IMR-90 (cell line): ENCODE measurements at regions not wholly inside any gene's neighbourhood (a gene's known extent, or its start where the extent isn't known, plus 50 kb on each side); places are given as distances from the start of the nearest gene placed in this dataset.

Experiments used
- ATAC-seq: fragments of 200-7000 bp; cut with Tn5 transposase; 2 replicates; pipeline ENCODE4 v1.9.1; 2020; ENCODE audit warnings: low read depth, mild to moderate bottlenecking, moderate library complexity
- BruUV-seq: library from RNA; stranded (reverse); fragments of 400-500 nt; replicated peaks from 2 replicates; lab custom pipeline; 2021; lab: Mats Ljungman, UMichigan
- CTCF ChIA-PET: fragments of 300-600 bp; formaldehyde crosslinking; extraction: SDS; loops from one replicate; lab custom pipeline; 2021; ENCODE audit warnings: antibody characterized with exemption; lab: Yijun Ruan, JAX
- POLR2A ChIA-PET: fragments of 300-600 bp; sonication (Branson Sonifier 250); formaldehyde crosslinking; loops from one replicate; lab custom pipeline; 2022; ENCODE audit warnings: antibody characterized with exemption; ENCODE audit not compliant: unreplicated experiment; lab: Charles Lee
- DNase-seq: peaks from one replicate; pipeline ENCODE4 v3.0.0; 2013
- H2AFZ ChIP-seq: replicated peaks from 2 replicates; pipeline ENCODE3; 2013; ENCODE audit warnings: low read length, mild to moderate bottlenecking; ENCODE audit not compliant: poor library complexity
- H2AK5ac ChIP-seq: 2 replicates; pipeline ENCODE4 v1.6.1; 2013; ENCODE audit warnings: low read depth, low read length, inconsistent platforms
- H2AK9ac ChIP-seq: replicated peaks from 2 replicates; pipeline ENCODE3; 2013; ENCODE audit warnings: mild to moderate bottlenecking, low read depth, low read length, moderate library complexity; ENCODE audit not compliant: poor library complexity
- H2BK120ac ChIP-seq: 2 replicates; pipeline ENCODE4 v1.6.1; 2013; ENCODE audit warnings: low read depth, low read length, inconsistent platforms
- H2BK15ac ChIP-seq: 3 replicates; pipeline ENCODE4 v1.6.1; 2013; ENCODE audit warnings: low read depth, low read length, inconsistent platforms
- H2BK20ac ChIP-seq: 2 replicates; pipeline ENCODE4 v1.6.1; 2013; ENCODE audit warnings: low read depth, mild to moderate bottlenecking, inconsistent platforms, low read length, moderate library complexity
- H2BK5ac ChIP-seq: 2 replicates; pipeline ENCODE4 v1.6.1; 2013; ENCODE audit warnings: mild to moderate bottlenecking, low read depth, low read length, inconsistent platforms; ENCODE audit not compliant: poor library complexity, severe bottlenecking
- H3K14ac ChIP-seq: replicated peaks from 2 replicates; pipeline ENCODE4 v1.6.1; 2013; ENCODE audit warnings: low read depth, low read length, inconsistent platforms
- H3K18ac ChIP-seq: 2 replicates; pipeline ENCODE4 v1.6.1; 2013; ENCODE audit warnings: low read depth, low read length, control low read depth
- H3K23ac ChIP-seq: 2 replicates; pipeline ENCODE4 v1.6.1; 2013; ENCODE audit warnings: low read depth, low read length, inconsistent platforms
- H3K27ac ChIP-seq: 2 replicates; pipeline ENCODE4 v1.5.1; 2013; ENCODE audit warnings: mild to moderate bottlenecking, control low read depth, low read length; ENCODE audit not compliant: insufficient read depth
- H3K27me3 ChIP-seq: 2 replicates; pipeline ENCODE4 v1.6.1; 2013; ENCODE audit warnings: low read length; ENCODE audit not compliant: control insufficient read depth, insufficient read depth
- H3K36me3 ChIP-seq: 2 replicates; pipeline ENCODE4 v1.6.1; 2013; ENCODE audit warnings: low read length, mixed read lengths; ENCODE audit not compliant: control insufficient read depth, insufficient read depth
- H3K4ac ChIP-seq: 2 replicates; pipeline ENCODE4 v1.6.1; 2013; ENCODE audit warnings: low read depth, low read length, inconsistent platforms
- H3K4me1 ChIP-seq: 2 replicates; pipeline ENCODE4 v1.6.1; 2013; ENCODE audit warnings: low read length, mixed read lengths; ENCODE audit not compliant: control insufficient read depth, insufficient read depth
- H3K4me2 ChIP-seq: 2 replicates; pipeline ENCODE4 v1.6.1; 2013; ENCODE audit warnings: low read depth, mild to moderate bottlenecking, control low read depth, low read length, moderate library complexity
- H3K4me3 ChIP-seq: 2 replicates; pipeline ENCODE4 v1.5.1; 2013; ENCODE audit warnings: low read depth, mild to moderate bottlenecking, control low read depth, low read length, moderate library complexity; ENCODE audit not compliant: insufficient read depth
- H3K56ac ChIP-seq: 2 replicates; pipeline ENCODE4 v1.6.1; 2013; ENCODE audit warnings: low read length, inconsistent platforms; ENCODE audit not compliant: insufficient read depth; ENCODE audit errors: extremely low read depth
- H3K79me1 ChIP-seq, 2 experiments: 2 replicates each; pipeline ENCODE4 v1.6.1; 2013; ENCODE audit warnings: low read length in 2 of 2, inconsistent platforms in 1 of 2, low read depth in 1 of 2
- H3K9ac ChIP-seq: 2 replicates; pipeline ENCODE4 v1.6.1; 2013; ENCODE audit warnings: low read depth, low read length, control low read depth
- H3K9me1 ChIP-seq: 2 replicates; pipeline ENCODE4 v1.6.1; 2013; ENCODE audit warnings: low read length, inconsistent platforms; ENCODE audit not compliant: insufficient read depth
- H3K9me3 ChIP-seq: 2 replicates; pipeline ENCODE4 v1.6.1; 2013; ENCODE audit warnings: low read length; ENCODE audit not compliant: control insufficient read depth, insufficient read depth
- H4K20me1 ChIP-seq: 2 replicates; pipeline ENCODE4 v1.6.1; 2013; ENCODE audit warnings: low read length, inconsistent platforms; ENCODE audit not compliant: insufficient read depth
- H4K5ac ChIP-seq: 2 replicates; pipeline ENCODE4 v1.6.1; 2013; ENCODE audit warnings: mild to moderate bottlenecking, low read depth, low read length, control low read depth
- H4K8ac ChIP-seq, 2 experiments: 2 replicates each; pipeline ENCODE4 v1.6.1; 2013; ENCODE audit warnings: low read depth in 2 of 2, low read length in 2 of 2, control low read depth in 1 of 2, inconsistent platforms in 1 of 2
- H4K91ac ChIP-seq: 2 replicates; pipeline ENCODE4 v1.6.1; 2013; ENCODE audit warnings: low read depth, low read length, inconsistent platforms; ENCODE audit not compliant: insufficient read depth
- BHLHE40 ChIP-seq: fragments of 150-350 bp; IDR thresholded peaks from 2 replicates; pipeline ENCODE4 v1.6.1; 2016; ENCODE audit warnings: mild to moderate bottlenecking, low read depth, low read length
- CEBPB ChIP-seq: IDR thresholded peaks from 2 replicates; pipeline ENCODE4 v1.6.1; 2012; ENCODE audit warnings: low read depth, low read length, improper control_type of control experiment
- CHD1 ChIP-seq: IDR thresholded peaks from 2 replicates; pipeline ENCODE4 v1.6.1; 2012; ENCODE audit warnings: low read depth, low read length, improper control_type of control experiment
- FOS ChIP-seq: fragments of 150-350 bp; IDR thresholded peaks from 2 replicates; pipeline ENCODE4 v1.6.1; 2016; ENCODE audit warnings: low read depth, low read length
- MAFK ChIP-seq: IDR thresholded peaks from 2 replicates; pipeline ENCODE4 v1.6.1; 2012; ENCODE audit warnings: low read depth, low read length, improper control_type of control experiment
- MAZ ChIP-seq: IDR thresholded peaks from 2 replicates; pipeline ENCODE4 v1.6.1; 2012; ENCODE audit warnings: low read depth, mild to moderate bottlenecking, low read length, improper control_type of control experiment, moderate library complexity, borderline replicate concordance
- MXI1 ChIP-seq: IDR thresholded peaks from 2 replicates; pipeline ENCODE4 v1.6.1; 2012; ENCODE audit warnings: low read depth, mild to moderate bottlenecking, low read length, moderate library complexity, borderline replicate concordance
- NFE2L2 ChIP-seq: fragments of 150-350 bp; IDR thresholded peaks from 2 replicates; pipeline ENCODE4 v1.6.1; 2016; ENCODE audit warnings: low read depth, mild to moderate bottlenecking, low read length
- POLR2A ChIP-seq: IDR thresholded peaks from 2 replicates; pipeline ENCODE4 v1.6.1; 2012; ENCODE audit warnings: mild to moderate bottlenecking, low read depth, low read length
- RAD21 ChIP-seq: IDR thresholded peaks from 2 replicates; pipeline ENCODE4 v1.6.1; 2012; ENCODE audit warnings: low read length, improper control_type of control experiment
- RCOR1 ChIP-seq: IDR thresholded peaks from 2 replicates; pipeline ENCODE4 v1.6.1; 2012; ENCODE audit warnings: mild to moderate bottlenecking, low read length, improper control_type of control experiment; ENCODE audit not compliant: insufficient replicate concordance
- RFX5 ChIP-seq: IDR thresholded peaks from 2 replicates; pipeline ENCODE4 v1.8.0; 2012; ENCODE audit warnings: low read depth, mild to moderate bottlenecking, low read length, moderate library complexity
- SMC3 ChIP-seq: fragments of 150-350 bp; IDR thresholded peaks from 2 replicates; pipeline ENCODE4 v1.6.1; 2016; ENCODE audit warnings: low read depth, mild to moderate bottlenecking, antibody characterized with exemption, low read length, moderate library complexity
- WGBS, 2 experiments: methylation state at CpG; one replicate each; pipeline versions ENCODE4 v1.1.5 to v1.1.7; 2013; ENCODE audit warnings: missing lambda C conversion rate in 2 of 2; ENCODE audit not compliant: insufficient read length in 1 of 2; ENCODE audit errors: extremely low coverage in 2 of 2; 5-methylcytosine and 5-hydroxymethylcytosine counted together
- dilution Hi-C: fragments of 300-500 bp; cut with HindIII; formaldehyde crosslinking; loops from one replicate; pipeline ENCODE4 v1.14.3; 2018; ENCODE audit warnings: low sequenced_read_pairs; ENCODE audit not compliant: unreplicated experiment
- in situ Hi-C: fragments of 300-500 bp; cut with MboI; formaldehyde crosslinking; loops from 3 replicates; pipeline ENCODE4 v1.14.3; 2019; ENCODE audit warnings: low sequenced_read_pairs, inconsistent platforms, mixed read lengths
- intact Hi-C: fragments of 100-400 bp; cut with micrococcal nuclease; formaldehyde crosslinking; loops from 2 replicates; pipeline ENCODE4 v1.10.0; 2022
- TF ChIP-seq, protein P1 (sequence below): fragments of 150-350 bp; IDR thresholded peaks from 2 replicates; pipeline ENCODE4 v1.6.1; 2017; ENCODE audit warnings: mild to moderate bottlenecking, antibody characterized with exemption, low read length, low read depth
- TF ChIP-seq, protein P2 (sequence below): fragments of 150-350 bp; IDR thresholded peaks from 2 replicates; pipeline ENCODE4 v1.6.1; 2016; ENCODE audit warnings: low read depth, mild to moderate bottlenecking, low read length, moderate library complexity, borderline replicate concordance
- TF ChIP-seq, protein P3 (sequence below): conservative IDR thresholded peaks from 2 replicates; pipeline ENCODE4 v1.5.1; 2012; ENCODE audit warnings: mild to moderate bottlenecking, low read depth, low read length, improper control_type of control experiment

DNA sequence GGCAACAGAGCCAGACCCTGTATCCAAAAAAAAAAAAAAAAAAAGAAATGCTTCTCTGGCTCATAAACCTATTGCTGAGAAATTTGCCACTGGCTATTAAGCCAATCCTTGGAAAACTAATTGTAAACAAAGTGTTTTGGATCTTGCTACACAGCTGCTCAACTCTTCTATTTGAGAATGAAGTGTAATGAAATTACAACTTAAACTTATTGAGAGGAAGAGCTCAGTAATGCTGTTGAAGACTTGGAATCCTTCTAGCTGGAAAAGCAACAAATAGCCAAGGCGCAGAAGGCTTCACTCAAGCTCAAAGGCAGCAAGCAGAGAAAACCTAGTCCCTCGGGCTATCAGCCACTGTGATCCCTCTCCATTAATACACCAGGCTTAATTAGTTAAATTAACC is 99.6 kb upstream of the ZNF438 start:
- Histone ChIP-seq H3K27me3 (no peaks in the 10 kb centered on the region), H3K23ac (no peak overlapping the region), H3K4me2 (no peak overlapping the region), H3K14ac (peak overlapping the region; percentile 38; the same call in 1 of the 2 replicates), H3K4me1 (peaks cover 25% of the 10 kb centered on the region), H3K9me3 (no peaks in the 10 kb centered on the region), H4K91ac (peak overlapping the region; percentile 63), H4K20me1 (no peaks in the 10 kb centered on the region), H2AFZ (no peak overlapping the region), H2AK5ac (peak overlapping the region; percentile 61; the same call in 1 of the 2 replicates), H2BK120ac (peak overlapping the region; percentile 69), H3K27ac (no peak overlapping the region; the same call in 1 of the 2 replicates), H2AK9ac (no peak overlapping the region), H3K4me3 (no peak overlapping the region), H3K56ac (no peak overlapping the region), H2BK20ac (peak overlapping the region; percentile 83), H2BK15ac (no peak overlapping the region; the same call in 2 of the 3 replicates), H4K5ac (no peak overlapping the region), H3K18ac (no peak overlapping the region; the same call in 1 of the 2 replicates), H2BK5ac (no peak overlapping the region), H4K8ac (peak overlapping the region in 1 of 2 experiments; percentile 64; a peak in 1 of 4 replicates), H3K9me1 (peaks cover 25% of the 10 kb centered on the region), H3K9ac (no peak overlapping the region), H3K79me1 (peaks cover 6 to 31% of the 10 kb centered on the region in 2 experiments; a peak in 3 of 4 replicates), H3K4ac (peak overlapping the region; percentile 84), H3K36me3 (no peaks in the 10 kb centered on the region)
- CTCF ChIA-PET, result interaction anchor here (0.6 kb wide), 1 partner anchor 355 kb away, joined by 3 read pairs; no protein-coding TSS in a partner anchor
- POLR2A ChIA-PET, result no interaction called here
- intact Hi-C loops, result loop anchor here (5.0 to 10.0 kb wide), 2 partner anchors 99 to 376 kb away; partner anchors contain the start of gene ZNF438
- TF ChIP-seq, protein P1, sequence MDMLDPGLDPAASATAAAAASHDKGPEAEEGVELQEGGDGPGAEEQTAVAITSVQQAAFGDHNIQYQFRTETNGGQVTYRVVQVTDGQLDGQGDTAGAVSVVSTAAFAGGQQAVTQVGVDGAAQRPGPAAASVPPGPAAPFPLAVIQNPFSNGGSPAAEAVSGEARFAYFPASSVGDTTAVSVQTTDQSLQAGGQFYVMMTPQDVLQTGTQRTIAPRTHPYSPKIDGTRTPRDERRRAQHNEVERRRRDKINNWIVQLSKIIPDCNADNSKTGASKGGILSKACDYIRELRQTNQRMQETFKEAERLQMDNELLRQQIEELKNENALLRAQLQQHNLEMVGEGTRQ, result no peak
- TF ChIP-seq POLR2A (no peak), NFE2L2 (no peak), MXI1 (no peak), RFX5 (no peak), BHLHE40 (no peak), SMC3 (no peak), RAD21 (no peak), MAZ (no peak), CHD1 (no peak), CEBPB (no peak), FOS (no peak), RCOR1 (no peak), MAFK (no peak)
- TF ChIP-seq, protein P2, sequence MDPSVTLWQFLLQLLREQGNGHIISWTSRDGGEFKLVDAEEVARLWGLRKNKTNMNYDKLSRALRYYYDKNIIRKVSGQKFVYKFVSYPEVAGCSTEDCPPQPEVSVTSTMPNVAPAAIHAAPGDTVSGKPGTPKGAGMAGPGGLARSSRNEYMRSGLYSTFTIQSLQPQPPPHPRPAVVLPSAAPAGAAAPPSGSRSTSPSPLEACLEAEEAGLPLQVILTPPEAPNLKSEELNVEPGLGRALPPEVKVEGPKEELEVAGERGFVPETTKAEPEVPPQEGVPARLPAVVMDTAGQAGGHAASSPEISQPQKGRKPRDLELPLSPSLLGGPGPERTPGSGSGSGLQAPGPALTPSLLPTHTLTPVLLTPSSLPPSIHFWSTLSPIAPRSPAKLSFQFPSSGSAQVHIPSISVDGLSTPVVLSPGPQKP, result no peak
- TF ChIP-seq, protein P3, sequence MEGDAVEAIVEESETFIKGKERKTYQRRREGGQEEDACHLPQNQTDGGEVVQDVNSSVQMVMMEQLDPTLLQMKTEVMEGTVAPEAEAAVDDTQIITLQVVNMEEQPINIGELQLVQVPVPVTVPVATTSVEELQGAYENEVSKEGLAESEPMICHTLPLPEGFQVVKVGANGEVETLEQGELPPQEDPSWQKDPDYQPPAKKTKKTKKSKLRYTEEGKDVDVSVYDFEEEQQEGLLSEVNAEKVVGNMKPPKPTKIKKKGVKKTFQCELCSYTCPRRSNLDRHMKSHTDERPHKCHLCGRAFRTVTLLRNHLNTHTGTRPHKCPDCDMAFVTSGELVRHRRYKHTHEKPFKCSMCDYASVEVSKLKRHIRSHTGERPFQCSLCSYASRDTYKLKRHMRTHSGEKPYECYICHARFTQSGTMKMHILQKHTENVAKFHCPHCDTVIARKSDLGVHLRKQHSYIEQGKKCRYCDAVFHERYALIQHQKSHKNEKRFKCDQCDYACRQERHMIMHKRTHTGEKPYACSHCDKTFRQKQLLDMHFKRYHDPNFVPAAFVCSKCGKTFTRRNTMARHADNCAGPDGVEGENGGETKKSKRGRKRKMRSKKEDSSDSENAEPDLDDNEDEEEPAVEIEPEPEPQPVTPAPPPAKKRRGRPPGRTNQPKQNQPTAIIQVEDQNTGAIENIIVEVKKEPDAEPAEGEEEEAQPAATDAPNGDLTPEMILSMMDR, result no peak
- DNase-seq, result no peak
- no peak for ATAC-seq
- BruUV-seq, result no TSS peak
- in situ Hi-C loops, result loop anchor here (10.0 kb wide), 1 partner anchor 346 kb away; no protein-coding TSS in a partner anchor
- no CpG with 5 or more reads among the region's 2 CpGs for WGBS, 2 experiments
- dilution Hi-C loops, result no loop called here
